Natural killer cell treated with Interleukin-12 subunit alpha and Interleukin-12 subunit beta and Interleukin-15 and Interleukin-18, amount 100 ng/mL, for 72 hours (primary cell): ENCODE measurements at regions not wholly inside any gene's neighbourhood (a gene's known extent, or its start where the extent isn't known, plus 50 kb on each side); places are given as distances from the start of the nearest gene placed in this dataset.

Experiments
- ATAC-seq, 2 donors: fragments of 150-1000 bp; cut with Tn5 transposase in 1 of 2; sonication (Bioruptor Pico), chemical (Tn5 transposase) in 1 of 2; 2 replicates each; pipeline ENCODE4 v1.10.0; 2021
- DNase-seq: peaks from one replicate; pipeline ENCODE4 v3.0.0; 2022; ENCODE audit warnings: low spot score
- H3K27ac Mint-ChIP-seq, 2 donors: 1 replicate in 1 of 2; 2 replicates in 1 of 2; pipeline ENCODE4 v1.8.0; 2022; ENCODE audit warnings: mixed read lengths in 2 of 2, mild to moderate bottlenecking in 1 of 2, moderate library complexity in 1 of 2
- H3K27me3 Mint-ChIP-seq, 2 donors: 1 replicate in 1 of 2; 2 replicates in 1 of 2; pipeline ENCODE4 v1.8.0; 2022; ENCODE audit warnings: mixed read lengths in 2 of 2
- H3K36me3 Mint-ChIP-seq: one replicate; pipeline ENCODE4 v1.8.0; 2022; ENCODE audit warnings: mixed read lengths
- H3K4me1 Mint-ChIP-seq, 2 donors: 1 replicate in 1 of 2; 2 replicates in 1 of 2; pipeline ENCODE4 v1.8.0; 2022; ENCODE audit warnings: low read depth in 2 of 2, mixed read lengths in 2 of 2, mild to moderate bottlenecking in 1 of 2
- H3K4me3 Mint-ChIP-seq: one replicate; pipeline ENCODE4 v1.8.0; 2022; ENCODE audit warnings: mixed read lengths
- H3K9me3 Mint-ChIP-seq: 2 replicates; pipeline ENCODE4 v1.8.0; 2022; ENCODE audit warnings: mixed read lengths

DNA sequence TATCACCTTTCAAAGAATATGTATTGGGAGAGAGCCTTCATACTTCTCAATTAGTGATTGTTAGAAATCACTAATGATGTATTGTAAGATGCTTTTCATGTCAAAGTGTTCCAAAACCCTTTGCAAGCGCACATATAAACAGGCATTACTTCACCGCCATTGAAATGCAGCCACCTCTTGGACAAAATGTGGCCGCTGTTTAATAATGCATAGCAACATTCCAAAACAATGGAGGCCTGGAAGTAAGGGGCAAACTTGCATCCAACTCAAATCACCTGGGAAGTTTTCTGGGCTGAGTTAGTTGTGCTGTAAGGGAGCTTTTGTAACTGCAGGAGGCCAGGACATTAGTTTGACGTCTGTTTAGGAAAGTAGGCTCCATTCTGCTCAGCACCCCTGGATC lies 438.1 kb downstream of the FGF9 start:
- ATAC-seq (no peak), DNase-seq (no peak)
- peak overlapping the region in 1 of 2 donors; percentile 59 for H3K27ac Mint-ChIP-seq
- peaks cover 0 to 4% of the 10 kb centered on the region in 2 donors for H3K27me3 Mint-ChIP-seq
- H3K4me1 Mint-ChIP-seq: peaks cover 48 to 50% of the 10 kb centered on the region in 2 donors
- H3K36me3 Mint-ChIP-seq: peaks cover 12% of the 10 kb centered on the region
- H3K9me3 Mint-ChIP-seq: peaks cover 8% of the 10 kb centered on the region
- no peak overlapping the region for H3K4me3 Mint-ChIP-seq

DNA sequence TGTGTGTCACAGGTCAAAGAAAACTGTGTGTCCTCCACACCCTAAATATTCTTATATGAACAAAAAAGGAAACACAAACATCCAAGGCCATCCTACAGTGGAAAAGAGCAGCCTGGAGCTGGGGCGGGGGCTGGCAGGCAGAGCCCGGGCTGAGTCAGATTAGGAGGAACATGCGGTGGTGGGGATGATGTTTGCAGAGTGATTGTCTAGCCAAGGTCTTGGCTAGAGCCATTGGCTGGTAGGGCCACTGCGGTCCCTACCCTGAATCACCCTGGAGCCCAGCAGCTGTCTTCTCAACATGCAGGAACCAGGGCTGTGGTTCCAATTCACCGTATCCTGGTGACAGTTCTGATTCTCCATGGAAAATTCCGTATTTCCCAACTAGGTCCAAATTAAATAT lies 439.5 kb downstream of the FGF9 start:
- peaks cover 53 to 57% of the 10 kb centered on the region in 2 donors for H3K4me1 Mint-ChIP-seq
- H3K36me3 Mint-ChIP-seq: peaks cover 16% of the 10 kb centered on the region
- ATAC-seq (no peak), DNase-seq (no peak)
- H3K9me3 Mint-ChIP-seq: peaks cover 4% of the 10 kb centered on the region
- peak overlapping the region in 1 of 2 donors; percentile 42 for H3K27ac Mint-ChIP-seq
- H3K4me3 Mint-ChIP-seq: no peak overlapping the region
- no peaks in the 10 kb centered on the region for H3K27me3 Mint-ChIP-seq

GRCh38 chr13:22111152-22111783 lies 440.4 kb downstream of the FGF9 start:
- H3K4me1 Mint-ChIP-seq: peaks cover 54 to 55% of the 10 kb centered on the region in 2 donors
- no peak for ATAC-seq
- H3K36me3 Mint-ChIP-seq: peaks cover 20% of the 10 kb centered on the region

GRCh38 chr13:22111961-22112360 lies 441.1 kb downstream of the FGF9 start:
- DNase-seq (no peak), ATAC-seq (no peak)
- no peak overlapping the region for H3K4me3 Mint-ChIP-seq
- H3K27me3 Mint-ChIP-seq: no peaks in the 10 kb centered on the region
- H3K4me1 Mint-ChIP-seq: peaks cover 54 to 57% of the 10 kb centered on the region in 2 donors
- no peak overlapping the region for H3K27ac Mint-ChIP-seq
- H3K9me3 Mint-ChIP-seq: peaks cover 6% of the 10 kb centered on the region
- H3K36me3 Mint-ChIP-seq: peaks cover 24% of the 10 kb centered on the region

More at GRCh38 chr13:22111152-22111783, 440.4 kb downstream of the FGF9 start:
- Mint-ChIP-seq H3K4me3 (no peak overlapping the region), H3K27me3 (no peaks in the 10 kb centered on the region), H3K9me3 (peaks cover 6% of the 10 kb centered on the region), H3K27ac (no peak overlapping the region)
- no peak for DNase-seq

DNA sequence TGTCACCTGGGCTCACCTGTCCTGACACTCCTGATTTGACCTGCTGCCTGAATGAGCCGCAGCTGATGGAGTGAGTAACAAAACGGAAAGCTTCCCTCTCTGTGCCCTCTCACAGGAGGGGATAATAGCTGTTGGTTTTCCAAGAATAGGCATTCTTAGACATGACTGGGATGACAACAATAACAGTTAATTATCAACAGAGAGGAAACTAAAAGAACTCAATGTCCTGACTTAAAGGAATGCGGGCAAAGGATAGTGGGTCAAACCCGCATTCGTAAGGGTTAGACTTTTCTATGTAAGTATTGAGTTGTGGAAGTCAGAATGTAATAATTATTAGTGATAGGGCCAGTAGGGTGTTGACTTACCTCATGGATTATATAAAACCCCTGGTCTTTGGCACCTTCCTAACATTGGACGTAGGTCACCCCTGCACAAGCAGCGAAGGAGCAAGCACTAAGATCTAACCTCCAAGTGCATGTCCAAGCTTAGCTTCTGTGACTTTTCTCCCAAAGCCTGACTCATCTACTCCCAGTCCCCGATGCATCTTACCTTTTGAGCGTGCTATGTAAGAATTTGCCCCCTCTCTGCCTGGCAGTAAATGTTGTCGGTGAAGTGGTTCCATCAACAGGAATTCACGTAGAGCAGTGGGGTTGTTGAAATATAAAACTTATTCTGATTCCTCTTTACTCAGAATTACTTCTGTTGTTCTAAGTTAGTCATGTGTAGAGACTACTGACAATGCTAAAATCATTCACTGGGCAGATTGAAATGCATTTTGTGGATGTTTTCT lies 442.3 kb downstream of the FGF9 start:
- no peaks in the 10 kb centered on the region for H3K27me3 Mint-ChIP-seq
- peak overlapping the region; percentile 68 for H3K4me3 Mint-ChIP-seq
- peaks cover 26% of the 10 kb centered on the region for H3K36me3 Mint-ChIP-seq
- peaks cover 6% of the 10 kb centered on the region for H3K9me3 Mint-ChIP-seq
- peak overlapping the region; percentile 91 to 94 for H3K27ac Mint-ChIP-seq
- ATAC-seq: no peak
- peaks cover 47 to 52% of the 10 kb centered on the region in 2 donors for H3K4me1 Mint-ChIP-seq
- no peak for DNase-seq

DNA sequence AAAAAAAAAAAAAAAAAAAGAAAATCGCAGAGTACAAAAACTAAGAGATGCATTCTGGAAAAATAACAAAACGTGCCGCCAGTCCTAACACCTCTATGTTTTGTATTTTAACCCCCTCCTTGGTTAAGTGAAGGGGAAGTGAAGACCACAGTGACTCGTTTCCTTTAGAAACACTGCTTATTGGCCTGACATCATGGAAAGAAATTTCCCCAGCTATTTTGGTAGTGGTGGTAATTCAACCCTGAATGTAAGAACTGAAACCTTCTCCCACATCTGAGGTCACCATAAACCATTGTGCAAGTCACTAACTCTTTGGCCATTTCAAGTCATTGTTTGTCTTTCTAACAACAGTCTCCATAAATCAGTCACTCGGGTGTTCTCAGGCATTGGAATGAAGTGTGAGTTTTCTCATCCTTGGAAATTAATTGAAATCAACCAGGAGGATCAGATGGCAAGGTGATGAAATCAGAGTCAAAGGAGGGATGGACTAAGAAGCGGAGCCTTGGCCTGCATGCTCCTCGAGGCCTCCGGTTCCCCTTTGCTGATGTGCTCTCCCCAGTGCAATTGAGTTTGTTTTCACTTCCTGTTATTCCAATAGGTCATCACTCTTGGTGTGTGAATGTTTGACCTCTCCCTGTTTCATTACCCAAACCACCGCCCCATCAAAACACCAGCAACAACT lies 443.9 kb downstream of the FGF9 start:
- ATAC-seq: peak; percentile 92 to 95
- DNase-seq: peak; percentile 82
- H3K27me3 Mint-ChIP-seq: no peaks in the 10 kb centered on the region
- H3K27ac Mint-ChIP-seq: peak overlapping the region; percentile 91 to 94
- peak overlapping the region; percentile 68 for H3K4me3 Mint-ChIP-seq
- H3K9me3 Mint-ChIP-seq: peaks cover 4% of the 10 kb centered on the region
- H3K4me1 Mint-ChIP-seq: peaks cover 44 to 53% of the 10 kb centered on the region in 2 donors
- H3K36me3 Mint-ChIP-seq: peaks cover 26% of the 10 kb centered on the region

- H3K4me1 Mint-ChIP-seq: peaks cover 34 to 50% of the 10 kb centered on the region in 2 donors
- no peaks in the 10 kb centered on the region for H3K27me3 Mint-ChIP-seq
- no peak overlapping the region for H3K4me3 Mint-ChIP-seq
- H3K9me3 Mint-ChIP-seq: peaks cover 2% of the 10 kb centered on the region
- H3K27ac Mint-ChIP-seq: peak overlapping the region in 1 of 2 donors; percentile 12
- ATAC-seq: no peak
- peaks cover 21% of the 10 kb centered on the region for H3K36me3 Mint-ChIP-seq
- DNase-seq: no peak
These were observed 447.3 kb downstream of the FGF9 start for GRCh38 chr13:22118158-22118557.

- H3K9me3 Mint-ChIP-seq: peaks cover 3% of the 10 kb centered on the region
- DNase-seq: no peak
- no peaks in the 10 kb centered on the region for H3K27me3 Mint-ChIP-seq
- H3K27ac Mint-ChIP-seq: no peak overlapping the region
- H3K4me3 Mint-ChIP-seq: no peak overlapping the region
- peaks cover 23 to 45% of the 10 kb centered on the region in 2 donors for H3K4me1 Mint-ChIP-seq
- H3K36me3 Mint-ChIP-seq: peaks cover 7% of the 10 kb centered on the region
- ATAC-seq: no peak
These were observed 449.8 kb downstream of the FGF9 start for GRCh38 chr13:22120646-22121045.

DNA sequence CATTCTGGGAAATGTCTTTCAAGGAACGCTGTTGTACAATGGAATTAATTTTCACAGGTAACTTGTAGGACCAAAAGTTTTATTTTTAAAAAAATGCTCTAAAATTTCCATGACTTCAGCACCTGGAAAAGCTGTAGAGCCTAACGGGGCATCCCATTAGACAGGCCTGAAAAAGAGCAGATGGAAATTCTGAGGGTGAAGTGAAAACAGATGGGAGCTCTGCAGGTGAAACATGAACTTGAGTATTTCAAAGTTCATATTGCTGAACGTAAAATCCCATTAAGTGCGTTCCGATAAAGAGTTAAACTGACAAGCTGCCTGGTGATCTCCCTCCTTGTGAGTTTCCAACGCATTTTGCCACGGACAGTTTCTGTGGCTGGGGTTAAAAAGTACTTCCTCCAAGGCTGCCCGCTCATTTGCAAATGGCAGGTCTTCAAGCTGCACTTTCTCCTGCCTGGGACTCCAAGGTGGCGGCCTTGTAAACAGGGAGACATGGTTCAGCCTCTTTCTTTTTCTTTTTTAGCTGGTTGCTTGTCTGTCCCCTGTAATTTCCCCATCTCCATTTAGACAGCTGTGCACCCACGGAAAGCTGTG lies 450.4 kb downstream of the FGF9 start:
- H3K27me3 Mint-ChIP-seq: no peaks in the 10 kb centered on the region
- no peak for ATAC-seq
- H3K9me3 Mint-ChIP-seq: peaks cover 3% of the 10 kb centered on the region
- peaks cover 6% of the 10 kb centered on the region for H3K36me3 Mint-ChIP-seq
- H3K4me3 Mint-ChIP-seq: no peak overlapping the region
- peak overlapping the region in 1 of 2 donors; percentile 79 for H3K27ac Mint-ChIP-seq
- DNase-seq: no peak
- H3K4me1 Mint-ChIP-seq: peaks cover 28 to 47% of the 10 kb centered on the region in 2 donors

GRCh38 chr13:22126433-22127021 lies 455.7 kb downstream of the FGF9 start:
- Mint-ChIP-seq H3K4me3 (peak overlapping the region; percentile 75), H3K36me3 (peaks cover 15% of the 10 kb centered on the region), H3K27me3 (no peaks in the 10 kb centered on the region), H3K9me3 (peaks cover 17% of the 10 kb centered on the region), H3K4me1 (peaks cover 52 to 62% of the 10 kb centered on the region in 2 donors), H3K27ac (peak overlapping the region; percentile 71 to 75)
- DNase-seq (no peak), ATAC-seq (peak; percentile 88)

- peaks cover 15% of the 10 kb centered on the region for H3K36me3 Mint-ChIP-seq
- H3K27ac Mint-ChIP-seq: peak overlapping the region; percentile 71 to 75
- H3K27me3 Mint-ChIP-seq: no peaks in the 10 kb centered on the region
- peaks cover 52 to 56% of the 10 kb centered on the region in 2 donors for H3K4me1 Mint-ChIP-seq
- H3K9me3 Mint-ChIP-seq: peaks cover 17% of the 10 kb centered on the region
- ATAC-seq: peak; percentile 50 to 60
- peak overlapping the region; percentile 75 for H3K4me3 Mint-ChIP-seq
- no peak for DNase-seq
These were observed 456.6 kb downstream of the FGF9 start for GRCh38 chr13:22127277-22128164.
